Panc1 (cell line): ENCODE measurements at regions not wholly inside any gene's neighbourhood (a gene's known extent, or its start where the extent isn't known, plus 50 kb on each side); places are given as distances from the start of the nearest gene placed in this dataset.

Source experiments
- CTCF ChIP-seq: fragments of 450-650 bp; IDR thresholded peaks from 2 replicates; pipeline ENCODE4 v1.5.1; 2017; ENCODE audit warnings: mild to moderate bottlenecking
- POLR2AphosphoS5 ChIP-seq: IDR thresholded peaks from 2 replicates; pipeline ENCODE4 v1.6.1; 2012; ENCODE audit warnings: mild to moderate bottlenecking, low read depth, low read length, moderate library complexity
- SIN3A ChIP-seq: IDR thresholded peaks from 2 replicates; pipeline ENCODE4 v1.6.1; 2012; ENCODE audit warnings: low read depth, mild to moderate bottlenecking, low read length, moderate library complexity, borderline replicate concordance; ENCODE audit not compliant: insufficient read depth
- TCF7L2 ChIP-seq: IDR thresholded peaks from 2 replicates; pipeline ENCODE4 v1.6.1; 2011; ENCODE audit warnings: mild to moderate bottlenecking, low read depth, low read length, inconsistent platforms
- TF ChIP-seq, protein P1 (sequence below), 2 experiments: IDR thresholded peaks; 2 replicates each; pipeline ENCODE4 v1.6.1; 2011 to 2012; ENCODE audit warnings: low read depth in 2 of 2, control low read depth in 1 of 2, low read length in 1 of 2, mild to moderate bottlenecking in 1 of 2, moderate library complexity in 1 of 2; ENCODE audit not compliant: insufficient read depth in 1 of 2

DNA sequence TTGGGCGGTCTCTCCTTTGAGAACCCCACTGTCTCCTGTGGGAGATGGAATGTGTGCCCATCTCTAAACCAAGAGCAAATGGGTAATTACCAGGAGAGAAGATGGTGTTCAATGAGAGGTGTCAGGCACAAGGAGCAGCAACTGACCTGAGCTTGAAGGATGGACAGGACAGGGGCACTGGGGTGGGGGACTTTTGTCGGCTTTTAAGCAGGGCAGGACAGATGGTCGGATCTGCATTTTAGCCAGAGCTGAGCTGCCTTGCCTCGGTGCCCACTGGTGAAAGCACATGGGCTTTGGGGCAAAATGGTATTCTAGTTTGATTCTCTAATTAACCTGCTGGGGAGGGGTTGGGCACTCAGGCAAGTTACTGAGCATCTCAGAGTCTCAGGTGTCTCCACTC lies 98.0 kb downstream of the INHBB start:
- no peak for TF ChIP-seq CTCF
- TF ChIP-seq, protein P1, sequence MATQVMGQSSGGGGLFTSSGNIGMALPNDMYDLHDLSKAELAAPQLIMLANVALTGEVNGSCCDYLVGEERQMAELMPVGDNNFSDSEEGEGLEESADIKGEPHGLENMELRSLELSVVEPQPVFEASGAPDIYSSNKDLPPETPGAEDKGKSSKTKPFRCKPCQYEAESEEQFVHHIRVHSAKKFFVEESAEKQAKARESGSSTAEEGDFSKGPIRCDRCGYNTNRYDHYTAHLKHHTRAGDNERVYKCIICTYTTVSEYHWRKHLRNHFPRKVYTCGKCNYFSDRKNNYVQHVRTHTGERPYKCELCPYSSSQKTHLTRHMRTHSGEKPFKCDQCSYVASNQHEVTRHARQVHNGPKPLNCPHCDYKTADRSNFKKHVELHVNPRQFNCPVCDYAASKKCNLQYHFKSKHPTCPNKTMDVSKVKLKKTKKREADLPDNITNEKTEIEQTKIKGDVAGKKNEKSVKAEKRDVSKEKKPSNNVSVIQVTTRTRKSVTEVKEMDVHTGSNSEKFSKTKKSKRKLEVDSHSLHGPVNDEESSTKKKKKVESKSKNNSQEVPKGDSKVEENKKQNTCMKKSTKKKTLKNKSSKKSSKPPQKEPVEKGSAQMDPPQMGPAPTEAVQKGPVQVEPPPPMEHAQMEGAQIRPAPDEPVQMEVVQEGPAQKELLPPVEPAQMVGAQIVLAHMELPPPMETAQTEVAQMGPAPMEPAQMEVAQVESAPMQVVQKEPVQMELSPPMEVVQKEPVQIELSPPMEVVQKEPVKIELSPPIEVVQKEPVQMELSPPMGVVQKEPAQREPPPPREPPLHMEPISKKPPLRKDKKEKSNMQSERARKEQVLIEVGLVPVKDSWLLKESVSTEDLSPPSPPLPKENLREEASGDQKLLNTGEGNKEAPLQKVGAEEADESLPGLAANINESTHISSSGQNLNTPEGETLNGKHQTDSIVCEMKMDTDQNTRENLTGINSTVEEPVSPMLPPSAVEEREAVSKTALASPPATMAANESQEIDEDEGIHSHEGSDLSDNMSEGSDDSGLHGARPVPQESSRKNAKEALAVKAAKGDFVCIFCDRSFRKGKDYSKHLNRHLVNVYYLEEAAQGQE (IDR thresholded peaks at IDR 0.05; ENCODE audit: insufficient read depth in 1 of 2, low read depth in 2 of 2, low read length in 1 of 2), result no peak
- no peak for TF ChIP-seq POLR2AphosphoS5
- no peak for TF ChIP-seq TCF7L2
- TF ChIP-seq SIN3A, result no peak
